ENCODE measurements at regions not wholly inside any gene's neighbourhood (a gene's known extent, or its start where the extent isn't known, plus 50 kb on each side); places are given as distances from the start of the nearest gene placed in this dataset.

GRCh38 chr6:133772567-133772966 is 116.3 kb upstream of the TCF21 start:
- TF ChIP-seq CTCF (IDR thresholded peaks at IDR 0.05) (no peak), POLR2A (IDR thresholded peaks at IDR 0.05) (no peak)
